ENCODE measurements at regions not wholly inside any gene's neighbourhood (a gene's known extent, or its start where the extent isn't known, plus 50 kb on each side); places are given as distances from the start of the nearest gene placed in this dataset.

GRCh38 chr3:146382386-146382785 lies 87.0 kb downstream of the PLSCR2 start:
- H3K27me3 ChIP-seq (ENCODE audit: control insufficient read depth in 3 of 3, insufficient read depth in 3 of 3, low read length in 2 of 3), result no peaks in the 10 kb centered on the region
- no peak for ATAC-seq (ENCODE audit: insufficient read depth, low FRiP score)

GRCh38 chr3:146380046-146380445 lies 89.3 kb downstream of the PLSCR2 start:
- H3K27me3 ChIP-seq (ENCODE audit: control insufficient read depth in 3 of 3, insufficient read depth in 3 of 3, low read length in 2 of 3), result no peaks in the 10 kb centered on the region
- no peaks in the 10 kb centered on the region for H3K36me3 ChIP-seq (ENCODE audit: control insufficient read depth in 4 of 4, insufficient read depth in 4 of 4, low read length in 4 of 4)
- no peak overlapping the region for H3K9ac ChIP-seq (ENCODE audit: insufficient read depth in 1 of 2, low read length in 2 of 2)
- 50 to 85% methylated on average over 2 of the region's 2 CpGs for WGBS, 2 donors
- TF ChIP-seq CTCF (IDR thresholded peaks at IDR 0.05; ENCODE audit: control extremely low read depth, extremely low read depth), result no peak
- peaks cover 0 to 6% (median 2%) of the 10 kb centered on the region in 5 donors for H3K4me1 ChIP-seq (ENCODE audit: control insufficient read depth in 5 of 5, insufficient read depth in 5 of 5, low read length in 5 of 5)
- H3K9me3 ChIP-seq (ENCODE audit: control insufficient read depth in 4 of 4, insufficient read depth in 3 of 4, low read length in 3 of 4), result peaks cover 0 to 1% (median 0%) of the 10 kb centered on the region in 4 donors
- ATAC-seq (ENCODE audit: insufficient read depth, low FRiP score), result no peak
- DNase-seq, result no peak
- H3K4me3 ChIP-seq, result no peak overlapping the region
- H3K27ac ChIP-seq (ENCODE audit: low read depth in 1 of 2, low read length in 1 of 2), result no peak overlapping the region

More at GRCh38 chr3:146382386-146382785, 87.0 kb downstream of the PLSCR2 start:
- Histone ChIP-seq H3K9me3 (ENCODE audit: control insufficient read depth in 4 of 4, insufficient read depth in 3 of 4, low read length in 3 of 4) (peaks cover 0 to 1% (median 0%) of the 10 kb centered on the region in 4 donors), H3K9ac (ENCODE audit: insufficient read depth in 1 of 2, low read length in 2 of 2) (no peak overlapping the region), H3K4me3 (no peak overlapping the region), H3K27ac (ENCODE audit: low read depth in 1 of 2, low read length in 1 of 2) (no peak overlapping the region), H3K4me1 (ENCODE audit: control insufficient read depth in 5 of 5, insufficient read depth in 5 of 5, low read length in 5 of 5) (peaks cover 0 to 9% (median 1%) of the 10 kb centered on the region in 5 donors), H3K36me3 (ENCODE audit: control insufficient read depth in 4 of 4, insufficient read depth in 4 of 4, low read length in 4 of 4) (no peaks in the 10 kb centered on the region)
- no peak for TF ChIP-seq CTCF (IDR thresholded peaks at IDR 0.05; ENCODE audit: control extremely low read depth, extremely low read depth)
- DNase-seq, result peak in 1 of 3 donors; percentile 27
- WGBS, 2 donors, result 97 to 98% methylated on average over 1 of the region's 1 CpG

- DNase-seq (peak in 1 of 3 donors; percentile 26), ATAC-seq (ENCODE audit: insufficient read depth, low FRiP score) (no peak)
- Histone ChIP-seq H3K27me3 (ENCODE audit: control insufficient read depth in 3 of 3, insufficient read depth in 3 of 3, low read length in 2 of 3) (no peaks in the 10 kb centered on the region), H3K9ac (ENCODE audit: insufficient read depth in 1 of 2, low read length in 2 of 2) (no peak overlapping the region), H3K4me3 (no peak overlapping the region), H3K36me3 (ENCODE audit: control insufficient read depth in 4 of 4, insufficient read depth in 4 of 4, low read length in 4 of 4) (no peaks in the 10 kb centered on the region), H3K4me1 (ENCODE audit: control insufficient read depth in 5 of 5, insufficient read depth in 5 of 5, low read length in 5 of 5) (peaks cover 0 to 30% (median 4%) of the 10 kb centered on the region in 5 donors), H3K27ac (ENCODE audit: low read depth in 1 of 2, low read length in 1 of 2) (no peak overlapping the region), H3K9me3 (ENCODE audit: control insufficient read depth in 4 of 4, insufficient read depth in 3 of 4, low read length in 3 of 4) (peaks cover 0 to 5% (median 2%) of the 10 kb centered on the region in 4 donors)
- no peak for TF ChIP-seq CTCF (IDR thresholded peaks at IDR 0.05; ENCODE audit: control extremely low read depth, extremely low read depth)
- WGBS, 2 donors, result 82 to 91% methylated on average over 3 of the region's 3 CpGs
These were observed 94.1 kb downstream of the PLSCR2 start for GRCh38 chr3:146375219-146375618.

- WGBS, 2 donors, result 73 to 76% methylated on average over 2 of the region's 2 CpGs
- H3K27ac ChIP-seq (ENCODE audit: low read depth in 1 of 2, low read length in 1 of 2), result no peak overlapping the region
- H3K4me1 ChIP-seq (ENCODE audit: control insufficient read depth in 5 of 5, insufficient read depth in 5 of 5, low read length in 5 of 5), result peaks cover 0 to 30% (median 4%) of the 10 kb centered on the region in 5 donors
- H3K9me3 ChIP-seq (ENCODE audit: control insufficient read depth in 4 of 4, insufficient read depth in 3 of 4, low read length in 3 of 4), result peaks cover 0 to 5% (median 2%) of the 10 kb centered on the region in 4 donors
- H3K27me3 ChIP-seq (ENCODE audit: control insufficient read depth in 3 of 3, insufficient read depth in 3 of 3, low read length in 2 of 3), result no peaks in the 10 kb centered on the region
- ATAC-seq (ENCODE audit: insufficient read depth, low FRiP score), result no peak
- DNase-seq, result peak; percentile 28 to 92 (median 89)
- TF ChIP-seq CTCF (IDR thresholded peaks at IDR 0.05; ENCODE audit: control extremely low read depth, extremely low read depth), result no peak
- no peak overlapping the region for H3K9ac ChIP-seq (ENCODE audit: insufficient read depth in 1 of 2, low read length in 2 of 2)
- H3K36me3 ChIP-seq (ENCODE audit: control insufficient read depth in 4 of 4, insufficient read depth in 4 of 4, low read length in 4 of 4), result no peaks in the 10 kb centered on the region
- no peak overlapping the region for H3K4me3 ChIP-seq
These were observed 95.2 kb downstream of the PLSCR2 start for GRCh38 chr3:146374146-146374545.
